Middle frontal gyrus (tissue), 1 donor: ENCODE measurements at regions not wholly inside any gene's neighbourhood (a gene's known extent, or its start where the extent isn't known, plus 50 kb on each side); places are given as distances from the start of the nearest gene placed in this dataset.

Source experiments
- DNase-seq: peaks from one replicate; pipeline ENCODE4 v3.0.0-alpha.2; 2015; ENCODE audit warnings: low spot score; ENCODE audit errors: extremely low spot score

DNA sequence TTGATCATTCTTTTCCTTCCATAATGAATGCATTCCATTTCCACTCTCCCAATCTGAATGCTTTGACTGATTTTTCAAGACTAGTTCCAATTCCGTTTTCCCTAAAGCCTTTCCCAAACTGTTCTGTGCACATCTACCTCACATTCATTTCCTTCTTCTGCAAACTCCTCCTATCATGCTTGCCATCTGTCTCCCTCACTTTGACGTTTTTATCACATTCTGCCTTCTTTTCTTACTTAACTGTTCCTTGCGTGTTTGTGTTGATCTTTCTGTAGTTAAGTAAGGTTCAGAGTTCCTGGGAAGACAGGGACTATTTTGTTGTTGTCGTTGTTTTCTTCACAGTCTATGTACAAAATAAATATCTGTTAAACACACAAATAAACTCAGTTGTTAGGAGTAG, 179.0 kb downstream of the NXPE2 start:
- DNase-seq, result no peak

DNA sequence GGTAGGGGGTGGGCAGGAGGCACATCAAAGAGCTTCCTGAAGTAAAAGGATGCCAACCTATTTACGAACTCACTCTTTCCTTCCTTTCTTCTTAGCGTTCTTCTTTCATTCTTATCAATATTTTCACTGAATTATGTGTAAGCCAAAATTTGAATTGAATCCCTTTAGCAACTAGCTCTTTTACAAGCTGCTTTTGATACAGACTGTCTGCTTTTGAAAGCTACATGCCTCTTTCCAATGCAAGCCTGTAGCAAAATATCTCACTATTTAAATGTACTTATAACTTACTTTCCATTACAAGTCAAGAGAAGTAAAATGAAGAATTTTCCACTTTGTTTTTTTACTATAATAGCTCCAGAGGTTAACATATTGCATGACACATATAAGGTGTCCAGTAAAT, 186.6 kb downstream of the NXPE2 start:
- no peak for DNase-seq

DNA sequence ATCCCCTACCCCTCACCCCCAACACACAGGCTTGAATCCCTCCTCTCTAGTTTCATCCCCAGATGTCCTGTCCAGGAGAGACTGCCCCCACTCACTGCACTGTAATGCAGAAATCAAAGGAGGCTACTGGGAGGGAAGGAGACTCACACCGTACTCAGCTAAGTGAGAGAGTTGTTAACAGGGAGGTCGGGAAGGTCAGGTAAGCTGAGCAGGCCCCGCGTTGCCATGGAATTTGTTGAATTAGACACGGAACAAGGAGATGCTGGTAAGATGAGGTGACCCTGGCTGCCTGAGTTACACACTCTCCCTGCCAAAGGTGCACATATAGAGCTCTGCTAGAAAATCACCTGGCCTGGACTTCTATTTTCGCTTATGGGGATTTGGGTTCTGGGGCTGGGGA, 197.9 kb downstream of the NXPE2 start:
- no peak for DNase-seq

DNA sequence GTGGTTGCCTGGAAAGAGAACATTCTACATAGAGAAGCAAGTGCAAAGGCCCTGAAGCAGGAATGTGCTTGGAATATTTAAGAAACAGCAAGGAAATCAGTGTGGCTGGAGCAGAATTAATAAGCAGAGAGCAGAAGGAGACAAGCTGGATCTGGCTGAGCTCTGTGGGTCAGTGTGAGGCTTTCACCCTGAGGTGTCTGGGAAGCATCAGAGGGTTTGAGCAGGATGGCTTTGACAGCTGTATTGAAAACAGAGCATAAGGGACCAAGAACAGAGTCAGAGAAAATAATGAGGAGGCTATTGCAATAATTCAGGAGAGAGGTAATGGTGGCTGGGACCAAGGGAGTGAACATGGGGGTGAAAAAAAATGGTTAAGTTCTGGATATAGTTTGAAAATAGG, 199.6 kb downstream of the NXPE2 start:
- DNase-seq, result no peak

DNA sequence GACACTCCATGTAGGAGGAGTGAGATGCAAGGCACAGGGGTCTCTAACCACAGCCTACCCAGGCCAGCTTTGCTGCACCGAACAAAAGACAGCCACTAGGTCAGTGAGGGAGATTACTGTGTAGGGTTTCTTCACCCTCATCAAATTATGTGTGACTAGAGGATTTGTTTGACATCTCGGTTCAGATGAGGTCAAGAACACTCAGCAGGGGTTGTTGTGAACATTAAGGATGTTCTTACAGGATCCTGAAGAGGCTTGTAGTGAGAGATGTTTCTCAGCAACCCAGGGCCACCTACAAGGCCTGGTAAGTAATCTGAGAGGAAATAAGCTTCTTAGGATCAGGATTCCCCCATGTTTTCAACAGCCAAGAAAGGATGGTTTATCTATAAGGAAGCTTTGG, 202.1 kb downstream of the NXPE2 start:
- DNase-seq, result no peak

DNA sequence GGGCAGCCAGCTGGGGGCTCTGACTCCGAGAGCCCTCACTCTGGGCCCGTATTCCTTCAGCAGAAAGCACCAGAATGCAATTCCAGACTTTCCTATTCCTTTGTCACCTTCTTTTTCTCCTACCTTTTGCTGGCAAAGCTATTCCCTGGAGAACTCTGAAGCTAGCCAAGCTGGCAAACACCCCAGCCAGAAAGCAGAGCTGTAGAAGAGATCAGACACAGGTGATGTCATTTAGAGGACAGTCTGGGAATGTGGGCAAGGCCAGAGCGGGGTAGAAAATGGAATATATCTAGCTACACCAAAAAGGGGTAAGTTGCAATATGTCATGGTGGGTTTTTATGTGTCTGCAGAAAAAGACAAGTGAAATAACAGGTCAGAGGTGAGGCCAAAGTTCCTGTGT, 205.1 kb downstream of the NXPE2 start:
- no peak for DNase-seq

DNA sequence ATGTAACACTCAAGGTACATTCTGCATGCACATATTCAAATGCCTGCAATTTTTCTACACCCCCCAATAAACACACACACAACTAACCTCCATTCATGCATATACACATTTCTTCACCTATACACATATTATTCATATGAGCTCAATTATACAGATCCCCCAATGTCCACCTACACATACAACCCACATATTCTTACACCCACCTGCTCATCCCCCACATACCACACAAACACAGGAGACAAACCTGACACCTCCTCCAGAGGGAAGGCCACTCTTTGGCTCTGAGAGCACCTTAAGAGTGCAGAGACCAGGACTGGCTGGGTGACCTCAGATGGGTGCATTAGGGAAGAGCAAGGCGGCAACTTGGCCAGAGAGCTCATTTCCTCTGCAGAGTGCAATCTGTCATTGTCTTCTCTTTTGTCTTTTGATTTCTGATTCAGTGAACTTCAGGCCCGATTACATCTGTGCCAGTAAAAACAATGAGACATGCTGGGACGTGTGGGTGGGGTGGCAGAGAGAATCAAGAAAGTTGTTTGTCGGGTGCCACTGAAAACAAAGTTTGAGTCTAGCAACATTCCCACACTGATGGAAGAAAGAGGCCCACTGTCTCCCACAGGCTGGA, 208.4 kb downstream of the NXPE2 start:
- DNase-seq, result no peak

DNA sequence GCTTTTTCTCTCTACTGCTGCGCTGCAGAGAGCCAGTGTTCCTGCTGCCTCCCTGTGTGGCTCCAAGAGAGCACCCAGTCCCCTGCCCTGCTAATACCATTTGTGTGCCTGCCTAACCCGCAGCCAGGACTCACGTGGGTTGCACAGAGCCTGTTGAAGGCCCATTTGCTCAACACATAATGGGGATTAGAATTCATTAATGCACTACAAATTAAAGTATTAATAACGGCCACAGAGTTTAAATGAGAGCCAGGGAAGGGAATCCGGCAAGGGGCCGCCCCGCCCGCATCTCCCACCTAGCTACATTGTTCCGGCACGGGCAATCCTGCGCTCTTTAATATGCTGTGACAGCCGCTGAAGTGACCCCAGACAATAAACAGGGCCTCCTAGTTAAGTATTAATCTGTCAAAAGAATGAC, 211.3 kb downstream of the NXPE2 start:
- no peak for DNase-seq

DNA sequence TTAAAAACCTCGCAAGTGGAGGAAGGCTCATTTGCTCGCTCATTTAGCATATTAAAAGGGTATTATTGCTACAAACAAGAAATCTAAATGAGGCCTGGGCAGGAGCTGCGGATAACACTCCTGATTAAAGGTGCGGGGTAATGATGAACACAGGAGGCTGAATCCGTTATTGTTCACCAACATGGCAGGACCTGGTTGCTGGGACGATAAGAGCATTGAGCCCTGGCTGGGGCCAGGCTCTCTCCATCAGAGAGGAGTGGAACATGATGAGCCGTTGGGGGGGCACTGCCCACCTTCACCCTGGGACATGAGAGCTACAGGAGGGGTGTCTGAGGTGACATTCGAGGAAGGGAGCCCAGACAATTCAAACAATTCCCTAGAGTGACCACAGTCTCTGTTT, 211.7 kb downstream of the NXPE2 start:
- no peak for DNase-seq

DNA sequence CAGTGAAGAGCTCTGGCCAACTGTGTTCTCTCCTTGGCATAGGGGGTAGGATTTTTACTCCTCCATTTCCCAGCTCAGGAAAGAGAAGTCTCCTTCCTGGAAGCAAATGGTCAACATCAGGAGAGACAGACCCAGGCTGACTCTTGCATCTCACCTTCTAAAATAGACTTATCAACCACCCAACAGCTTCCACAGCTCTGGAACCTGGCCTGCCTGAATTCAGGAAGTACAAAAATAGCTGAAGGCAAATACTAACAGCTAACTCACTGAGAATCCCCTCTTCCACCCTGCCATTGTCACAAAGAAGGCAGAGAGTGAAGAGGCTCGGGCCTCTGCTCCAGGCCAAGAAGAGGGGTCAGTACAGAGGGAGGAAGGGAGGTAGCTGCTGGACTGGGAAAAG, 213.6 kb downstream of the NXPE2 start:
- no peak for DNase-seq

DNA sequence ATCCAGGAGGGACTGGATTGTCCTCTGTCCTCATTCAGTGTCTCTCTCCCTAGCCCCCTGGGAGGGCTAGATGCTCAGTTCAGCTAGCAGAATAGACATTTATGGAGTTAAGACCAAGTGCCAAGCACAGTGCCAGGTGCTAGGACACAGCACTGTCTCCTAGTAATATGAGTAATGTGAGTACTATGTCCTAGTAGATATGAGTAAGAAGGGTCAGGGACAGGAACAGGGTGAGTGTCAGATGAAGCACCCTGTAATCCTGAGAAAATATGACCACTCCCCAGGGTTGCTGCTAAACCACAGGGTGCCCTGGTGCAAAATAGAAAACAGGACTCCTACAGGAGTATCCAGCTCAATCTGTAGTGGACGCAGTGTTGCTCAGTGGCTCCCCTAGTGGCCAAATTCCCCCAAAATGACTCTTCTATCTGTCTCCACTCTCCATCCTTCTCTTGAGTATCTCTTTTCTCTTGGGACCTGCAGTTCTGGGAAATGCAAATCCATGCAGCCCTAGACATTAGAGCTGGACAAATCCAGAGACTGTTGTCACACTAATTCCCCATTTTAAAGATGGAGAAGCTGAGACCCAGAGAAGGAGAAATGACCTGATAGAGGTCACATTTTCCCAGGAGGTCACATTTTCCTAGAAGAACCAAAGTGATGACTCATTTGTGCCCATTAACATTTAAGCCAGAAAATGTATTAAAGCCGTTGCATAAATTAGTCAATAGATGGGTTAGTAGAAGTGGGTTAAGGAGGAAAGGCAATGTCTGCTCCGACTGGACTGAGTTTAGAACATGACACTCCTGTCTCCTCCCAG, 214.3 kb downstream of the NXPE2 start:
- DNase-seq, result no peak

DNA sequence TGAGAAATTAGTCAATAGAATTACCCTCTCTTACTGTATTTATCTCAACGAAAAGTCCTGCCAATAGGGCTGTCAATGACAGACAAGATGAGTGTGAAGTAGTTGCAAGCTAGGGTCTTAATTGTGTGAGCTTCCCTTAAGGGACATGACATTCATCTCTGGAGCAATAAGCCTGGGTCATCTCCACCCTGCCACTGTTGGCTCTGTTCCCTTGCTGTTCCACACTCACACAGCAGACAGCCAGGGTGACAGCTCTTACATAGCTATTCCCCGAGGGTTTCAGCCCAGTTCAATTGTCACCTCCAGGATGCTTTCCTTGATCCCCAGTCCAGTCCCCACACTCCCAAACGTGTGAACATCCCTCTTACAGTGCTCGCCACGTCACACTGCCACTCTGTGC, 215.0 kb downstream of the NXPE2 start:
- DNase-seq, result no peak

DNA sequence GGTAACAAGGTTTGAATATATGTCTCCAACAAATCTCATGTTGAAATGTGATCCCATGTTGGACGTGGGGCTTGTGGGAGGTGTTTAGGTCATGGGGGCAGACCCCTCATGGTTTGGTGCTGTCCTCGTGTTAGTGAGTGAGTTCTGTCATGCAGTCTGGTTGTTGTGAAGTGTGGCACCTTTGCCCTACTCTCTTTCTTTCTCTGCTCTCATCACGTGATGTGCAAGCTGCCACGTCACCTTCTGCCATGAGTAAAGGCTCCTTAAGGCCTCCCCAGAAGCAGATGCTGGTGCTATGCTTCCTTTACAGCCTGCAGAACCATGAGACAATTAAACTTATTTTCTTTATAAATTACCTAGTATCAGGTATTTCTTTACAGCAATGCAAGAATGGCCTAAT, 218.3 kb downstream of the NXPE2 start:
- no peak for DNase-seq

DNA sequence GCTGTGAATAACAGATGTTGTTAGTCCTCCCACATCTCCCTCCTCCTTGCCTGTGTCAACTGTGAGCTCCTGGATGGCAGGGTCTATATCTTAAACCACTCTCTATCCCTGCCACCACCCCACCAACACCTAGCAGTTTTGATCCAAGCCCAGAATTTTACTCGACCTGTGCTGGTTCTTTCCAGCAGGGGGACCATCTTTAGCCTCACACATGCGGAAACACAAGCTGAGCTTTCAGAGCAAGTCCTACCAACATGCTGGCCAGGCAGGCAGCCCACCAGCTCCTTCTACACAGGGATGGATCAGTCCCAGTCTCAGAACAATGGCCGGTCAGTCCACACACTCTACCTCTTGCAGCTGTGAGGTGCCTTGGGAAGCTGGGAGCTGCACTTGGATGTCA, 231.5 kb downstream of the NXPE2 start:
- no peak for DNase-seq

DNA sequence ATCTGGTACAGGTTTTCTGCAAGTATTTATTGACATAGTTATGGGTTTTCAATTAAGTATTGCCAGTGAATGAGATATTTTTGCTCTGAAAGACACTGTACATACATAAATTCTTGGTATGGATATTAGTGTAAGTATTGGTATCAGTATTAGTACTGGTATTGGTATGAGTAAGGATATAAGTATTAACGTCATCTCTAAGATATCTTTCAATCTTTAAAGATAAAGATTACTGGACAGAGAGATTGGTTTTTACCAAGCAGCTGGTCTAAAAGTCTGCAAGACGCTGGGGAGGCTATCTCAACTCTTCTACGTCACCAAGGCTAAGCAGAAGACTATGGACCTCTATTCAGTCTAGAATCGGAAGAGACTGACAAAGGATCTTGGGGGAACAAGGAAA, 234.5 kb downstream of the NXPE2 start:
- no peak for DNase-seq

DNA sequence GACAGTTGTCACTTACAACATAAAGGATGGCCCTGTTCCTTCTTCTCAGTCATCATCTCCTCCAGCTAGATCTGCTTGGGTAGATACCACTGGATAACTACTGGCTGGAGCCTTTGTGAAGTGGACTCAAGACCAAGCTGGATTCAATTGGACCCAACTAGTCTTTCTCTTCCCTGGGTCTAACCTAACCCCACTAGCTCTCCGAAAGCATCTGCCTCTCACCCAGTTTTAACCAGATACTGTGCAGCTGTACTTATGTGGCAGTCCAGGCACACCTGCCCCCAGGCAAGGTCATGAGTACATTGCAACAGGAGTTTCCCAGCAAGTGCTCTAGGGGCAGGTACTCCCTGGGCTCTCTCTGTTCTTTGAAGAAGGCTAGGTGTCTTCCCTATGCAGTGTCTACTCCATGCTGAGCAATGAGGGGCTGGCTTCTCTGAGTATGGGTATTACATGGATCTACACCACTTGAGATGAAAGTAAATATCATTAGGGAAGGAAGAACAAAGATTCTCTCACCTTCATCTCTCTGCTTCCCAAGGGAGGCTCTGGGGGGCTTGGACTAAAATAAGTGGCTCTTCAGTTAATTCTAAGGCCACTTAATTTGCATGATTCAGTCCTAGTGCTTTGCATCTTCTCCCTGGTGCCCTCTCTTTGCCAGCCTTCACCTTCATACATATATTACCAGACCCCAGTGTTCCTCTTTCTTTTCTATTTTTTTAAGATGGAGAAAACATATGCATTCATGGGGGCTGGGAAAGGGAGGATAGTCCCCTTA, 236.1 kb downstream of the NXPE2 start:
- no peak for DNase-seq

DNA sequence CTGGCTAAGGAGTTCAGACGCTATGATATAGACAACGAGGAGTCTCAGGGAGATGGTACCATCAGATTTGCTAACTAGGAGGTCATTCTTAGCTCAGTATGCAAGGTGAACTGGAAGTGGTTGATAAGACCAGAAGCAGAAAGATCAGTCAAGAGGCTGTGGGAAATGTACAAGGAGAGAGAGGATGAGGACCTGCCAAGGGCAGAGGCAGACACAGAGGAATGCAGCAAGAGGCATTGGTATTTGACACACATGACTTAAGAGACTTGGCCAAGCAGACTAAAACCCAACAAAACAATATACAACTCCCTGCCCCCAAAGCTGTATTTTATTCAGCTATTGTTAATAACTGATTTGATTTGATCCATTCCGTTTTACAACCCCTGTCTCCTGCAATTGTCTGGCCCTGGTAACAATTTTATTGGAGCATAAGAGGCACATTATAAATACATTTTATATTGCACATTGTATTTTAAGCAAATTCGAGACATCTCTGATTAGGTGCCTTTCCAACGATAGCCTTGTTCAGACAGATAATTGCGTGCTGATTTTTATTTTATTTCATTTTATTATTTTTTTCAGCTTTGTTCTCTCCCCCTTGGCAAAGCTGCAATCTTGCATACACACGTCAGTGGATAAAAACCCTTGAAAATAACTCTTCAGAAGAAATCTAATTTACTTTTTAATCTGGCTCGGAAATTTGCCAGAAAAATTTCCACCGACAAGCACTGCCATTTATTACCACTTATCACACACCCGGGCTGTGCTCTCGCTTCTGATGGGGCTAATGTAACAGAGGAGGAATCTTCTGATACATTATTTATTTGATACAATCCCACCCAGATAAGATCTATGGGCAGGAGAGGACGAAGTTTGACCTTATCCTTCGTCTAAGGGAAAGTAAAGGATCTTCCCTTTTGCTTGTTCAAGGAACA, 237.8 kb downstream of the NXPE2 start:
- DNase-seq, result no peak

DNA sequence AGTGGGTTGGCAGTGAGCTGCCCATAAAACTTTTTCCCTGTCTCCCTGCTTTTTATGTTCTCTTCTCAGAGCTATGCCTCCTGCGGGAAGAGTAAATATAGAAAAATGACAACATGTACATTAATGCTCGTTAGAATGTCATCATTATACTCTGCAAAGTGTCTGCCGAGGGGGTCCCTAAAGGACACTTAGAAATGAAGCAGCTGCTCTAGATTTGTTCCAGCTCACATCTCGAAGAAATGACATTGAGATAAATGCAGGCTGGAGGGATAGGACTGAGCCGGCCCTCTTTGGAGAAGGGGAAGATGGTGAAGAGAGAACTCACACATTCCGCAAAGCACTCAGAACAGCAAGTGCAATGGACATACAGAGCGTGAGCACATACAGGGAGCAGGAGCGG, 240.0 kb downstream of the NXPE2 start:
- DNase-seq, result no peak

DNA sequence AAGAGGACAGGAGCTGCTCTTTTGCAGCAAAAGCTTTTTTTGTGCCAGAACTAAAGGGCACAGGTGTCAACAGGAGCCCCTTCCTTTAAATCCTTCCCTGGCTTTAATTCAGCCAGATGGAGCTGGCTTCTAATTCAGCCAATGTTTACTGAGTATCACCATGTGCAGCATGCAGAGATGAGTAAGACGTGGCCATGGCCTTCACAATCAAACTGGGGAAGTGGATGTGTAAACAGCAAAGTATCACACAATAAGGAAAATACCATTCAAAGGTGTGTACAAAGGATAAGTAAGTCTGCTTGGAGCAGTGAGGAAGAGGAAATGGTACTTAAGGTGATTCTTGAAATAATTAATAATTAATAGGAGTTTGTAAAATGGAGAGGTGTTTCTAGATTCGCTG, 243.4 kb downstream of the NXPE2 start:
- no peak for DNase-seq

DNA sequence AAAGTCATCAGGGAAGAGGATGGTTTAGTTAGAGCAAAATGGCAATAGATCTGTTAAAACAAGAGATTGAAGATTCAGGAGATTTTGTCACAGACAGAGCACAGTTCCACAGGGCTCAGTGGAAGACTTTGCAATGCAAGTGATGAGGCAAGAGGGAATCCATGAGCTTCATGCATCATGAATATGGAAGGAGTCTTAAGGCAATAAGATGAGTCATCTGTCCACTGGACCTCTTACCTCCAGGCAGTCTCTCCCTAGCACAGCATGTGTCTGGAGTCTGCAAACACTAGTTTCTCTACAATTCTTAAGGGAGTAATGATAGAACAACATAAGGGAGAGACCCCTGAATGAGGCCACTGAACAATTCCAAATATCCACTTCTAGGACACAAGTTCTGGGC, 245.7 kb downstream of the NXPE2 start:
- DNase-seq, result no peak

DNA sequence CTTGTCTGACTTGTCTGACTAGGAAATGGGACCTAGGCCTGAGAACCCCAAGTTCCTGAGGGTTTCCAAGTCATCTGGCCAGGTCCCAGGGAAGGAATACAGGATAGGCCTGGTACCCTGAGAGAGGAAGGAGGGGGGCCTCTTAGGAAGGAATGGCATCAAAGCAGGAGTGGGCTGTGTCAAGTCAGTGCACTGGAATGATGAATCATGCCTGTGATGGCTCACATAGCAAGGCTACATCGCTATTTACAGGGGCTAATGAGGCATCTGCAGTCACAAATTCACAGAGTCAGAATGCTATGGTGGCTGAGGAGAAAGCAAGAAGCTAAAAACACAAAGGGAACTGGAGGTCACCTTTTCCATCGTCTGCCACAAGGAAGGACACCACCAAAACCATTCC, 247.3 kb downstream of the NXPE2 start:
- no peak for DNase-seq
